ENCODE measurements at regions not wholly inside any gene's neighbourhood (a gene's known extent, or its start where the extent isn't known, plus 50 kb on each side); places are given as distances from the start of the nearest gene placed in this dataset.
"Not testable (repeated sequence)": the region's sequence is repeated elsewhere in the genome, so short reads cannot be mapped to it uniquely, and the experiment has no call there.

DNA sequence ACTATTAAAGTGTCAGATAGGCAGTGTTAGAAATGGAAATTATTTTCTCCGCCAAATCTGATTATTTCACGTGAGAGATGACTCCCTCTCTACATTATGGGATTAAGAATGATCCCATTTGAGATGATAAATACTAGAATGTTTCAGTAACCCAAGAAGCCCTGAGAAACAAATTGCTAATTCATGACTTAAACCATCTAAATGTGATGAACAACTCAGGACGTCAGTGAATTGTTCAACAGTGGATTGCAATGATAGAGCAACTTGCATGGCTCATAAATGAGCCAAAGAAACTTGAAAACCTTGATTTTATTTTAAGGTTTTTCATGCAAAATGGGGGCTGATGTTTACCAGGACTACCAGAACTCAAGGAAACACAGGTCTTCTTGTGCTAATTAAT, 350.5 kb upstream of the WWC1 start:
- peak overlapping the region; percentile 56 for H3K4me2 ChIP-seq (ENCODE audit: unreplicated experiment)
- no peaks in the 10 kb centered on the region for H3K9me2 ChIP-seq (ENCODE audit: insufficient read depth)
- H4K20me1 ChIP-seq (ENCODE audit: insufficient read depth): no peaks in the 10 kb centered on the region
- H3K27me3 ChIP-seq (replicated peaks; ENCODE audit: insufficient read depth): no peaks in the 10 kb centered on the region
- H3K4me1 ChIP-seq (ENCODE audit: insufficient read depth): peaks cover 89% of the 10 kb centered on the region
- peak; percentile 87 for DNase-seq
- peaks cover 55% of the 10 kb centered on the region for H3K79me2 ChIP-seq (ENCODE audit: insufficient read depth)
- 25 to 35% methylated on average over 3 of the region's 3 CpGs for WGBS, 2 experiments (ENCODE audit: low coverage in 1 of 2, low lambda C conversion rate in 2 of 2, missing lambda C conversion rate in 2 of 2)
- in situ Hi-C loops (cut with MboI): no loop called here
- H3K9ac ChIP-seq: peak overlapping the region; percentile 74
- H3K27ac ChIP-seq: peak overlapping the region; percentile 98
- H3K4me3 ChIP-seq: 0 out of 2 replicates have a peak overlapping the region, but pooled peaks have one; percentile 51
- TF ChIP-seq EZH2 (IDR thresholded peaks at IDR 0.05; ENCODE audit: insufficient read depth, poor library complexity, severe bottlenecking) (no peak), EZH2phosphoT487 (IDR thresholded peaks at IDR 0.05; ENCODE audit: insufficient read depth, low read depth) (no peak)
- H3K9me3 ChIP-seq (ENCODE audit: low read depth): no peaks in the 10 kb centered on the region
- H3K36me3 ChIP-seq (ENCODE audit: low read depth): no peaks in the 10 kb centered on the region
- no peak overlapping the region for H2AFZ ChIP-seq
- peaks cover 86% of the 10 kb centered on the region for H3F3A ChIP-seq (ENCODE audit: insufficient read depth)

DNA sequence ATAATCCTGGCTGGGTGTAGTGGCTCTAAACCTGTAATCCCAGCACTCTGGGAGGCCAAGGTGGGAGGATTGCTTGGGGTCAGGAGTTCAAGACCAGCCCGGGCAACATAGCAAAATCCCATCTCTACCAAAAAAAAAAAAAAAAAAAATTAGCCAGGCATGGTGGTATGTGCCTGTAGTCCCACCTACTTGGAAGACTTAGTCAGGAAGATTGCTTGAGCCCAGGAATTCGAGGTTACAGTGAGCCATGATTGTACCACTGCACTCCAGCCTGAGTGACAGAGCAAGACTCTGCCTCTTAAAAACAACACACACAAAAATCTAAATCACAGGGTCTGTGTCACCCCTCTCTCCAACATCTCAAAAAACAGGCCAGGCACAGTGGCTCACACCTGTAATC, 349.9 kb upstream of the WWC1 start:
- H3K36me3 ChIP-seq (ENCODE audit: low read depth); H3K27me3 ChIP-seq (replicated peaks; ENCODE audit: insufficient read depth); H2AFZ ChIP-seq; H3K4me3 ChIP-seq; H3K4me2 ChIP-seq (ENCODE audit: unreplicated experiment); H3K9me2 ChIP-seq (ENCODE audit: insufficient read depth); H4K20me1 ChIP-seq (ENCODE audit: insufficient read depth); H3K9me3 ChIP-seq (ENCODE audit: low read depth); in situ Hi-C loops (cut with MboI): not testable (repeated sequence)
- peaks cover 53% of the 10 kb centered on the region for H3K79me2 ChIP-seq (ENCODE audit: insufficient read depth)
- WGBS, 2 experiments (ENCODE audit: low coverage in 1 of 2, low lambda C conversion rate in 2 of 2, missing lambda C conversion rate in 2 of 2): 18 to 23% methylated on average over 2 of the region's 2 CpGs
- H3K4me1 ChIP-seq (ENCODE audit: insufficient read depth): peaks cover 91% of the 10 kb centered on the region
- H3K27ac ChIP-seq: peak overlapping the region; percentile 98
- H3K9ac ChIP-seq: peak overlapping the region; percentile 74
- peaks cover 89% of the 10 kb centered on the region for H3F3A ChIP-seq (ENCODE audit: insufficient read depth)
- peak; percentile 60 for DNase-seq

DNA sequence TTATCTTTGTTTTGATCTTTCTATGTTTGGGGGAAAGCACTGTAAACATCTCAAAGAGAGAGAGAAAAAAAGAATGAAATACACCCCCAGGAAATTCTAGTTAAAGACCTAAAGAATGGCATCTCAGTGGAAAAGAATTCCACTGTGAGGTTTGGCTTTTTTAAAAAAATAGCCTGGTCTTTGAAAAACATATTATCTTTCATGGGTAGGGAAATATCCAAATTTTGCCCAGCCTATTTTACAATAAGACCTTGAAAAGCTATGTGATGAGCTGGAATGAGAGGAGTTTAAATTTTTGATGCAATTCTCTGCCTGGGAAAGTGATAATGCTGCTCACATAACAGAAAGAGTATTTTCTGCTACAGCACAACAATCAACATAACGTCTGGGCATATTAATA, 348.1 kb upstream of the WWC1 start:
- WGBS, 2 experiments (ENCODE audit: low coverage in 1 of 2, low lambda C conversion rate in 2 of 2, missing lambda C conversion rate in 2 of 2): 58 to 60% methylated on average over 1 of the region's 1 CpG
- in situ Hi-C loops (cut with MboI): no loop called here
- Histone ChIP-seq H3K9me3 (ENCODE audit: low read depth) (no peaks in the 10 kb centered on the region), H3K4me3 (no peak overlapping the region), H4K20me1 (ENCODE audit: insufficient read depth) (no peaks in the 10 kb centered on the region), H3K9me2 (ENCODE audit: insufficient read depth) (no peaks in the 10 kb centered on the region), H3K9ac (peak overlapping the region; percentile 13; the same call in 1 of the 2 replicates), H2AFZ (no peak overlapping the region), H3K4me1 (ENCODE audit: insufficient read depth) (peaks cover 94% of the 10 kb centered on the region), H3K36me3 (ENCODE audit: low read depth) (no peaks in the 10 kb centered on the region), H3K79me2 (ENCODE audit: insufficient read depth) (peaks cover 47% of the 10 kb centered on the region), H3K27ac (peak overlapping the region; percentile 98), H3K4me2 (ENCODE audit: unreplicated experiment) (peak overlapping the region; percentile 29), H3K27me3 (replicated peaks; ENCODE audit: insufficient read depth) (no peaks in the 10 kb centered on the region), H3F3A (ENCODE audit: insufficient read depth) (peaks cover 94% of the 10 kb centered on the region)
- DNase-seq: no peak
- TF ChIP-seq EZH2phosphoT487 (IDR thresholded peaks at IDR 0.05; ENCODE audit: insufficient read depth, low read depth) (no peak), EZH2 (IDR thresholded peaks at IDR 0.05; ENCODE audit: insufficient read depth, poor library complexity, severe bottlenecking) (no peak)

DNA sequence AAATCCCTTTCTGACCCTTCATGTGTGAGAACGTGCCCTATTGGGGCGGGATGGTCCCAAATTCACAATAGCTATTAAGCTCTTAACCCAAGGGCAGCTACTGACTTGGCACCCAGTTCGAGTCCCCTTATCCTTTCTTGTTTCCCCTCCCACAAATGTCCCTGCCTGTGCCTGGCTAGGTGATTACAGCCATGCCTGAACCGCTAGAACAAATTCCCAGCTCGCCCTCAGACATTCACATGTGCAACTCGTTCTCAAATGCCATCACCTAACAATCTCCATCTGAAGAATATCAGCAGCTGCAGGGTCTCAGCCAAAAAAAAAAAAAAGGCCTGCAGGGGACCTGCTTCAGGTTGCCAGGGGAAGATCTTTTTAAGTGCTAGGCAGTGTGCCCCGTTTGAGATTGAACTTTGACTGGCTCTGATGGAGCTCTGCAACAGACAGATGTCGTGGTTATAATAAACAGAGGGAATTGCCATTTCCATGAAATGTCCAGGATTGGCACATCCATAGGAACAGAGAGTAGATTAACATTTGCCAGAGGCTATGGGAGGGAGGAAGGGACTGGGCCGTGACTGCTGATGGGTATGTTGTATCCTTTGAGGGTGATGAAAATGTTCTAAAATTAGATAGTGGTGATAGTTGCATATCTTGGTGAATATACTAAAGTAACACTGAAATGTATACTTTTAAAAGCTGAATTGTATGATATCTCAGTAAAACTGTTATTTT, 347.2 kb upstream of the WWC1 start:
- Histone ChIP-seq H3K79me2 (ENCODE audit: insufficient read depth) (peaks cover 49% of the 10 kb centered on the region), H3K4me3 (no peak overlapping the region), H2AFZ (no peak overlapping the region), H3F3A (ENCODE audit: insufficient read depth) (peaks cover 92% of the 10 kb centered on the region), H3K4me2 (ENCODE audit: unreplicated experiment) (no peak overlapping the region), H3K9me2 (ENCODE audit: insufficient read depth) (no peaks in the 10 kb centered on the region), H3K4me1 (ENCODE audit: insufficient read depth) (peaks cover 99% of the 10 kb centered on the region), H3K27ac (peak overlapping the region; percentile 98), H3K9me3 (ENCODE audit: low read depth) (no peaks in the 10 kb centered on the region), H3K9ac (peak overlapping the region; percentile 43; the same call in 1 of the 2 replicates), H3K36me3 (ENCODE audit: low read depth) (no peaks in the 10 kb centered on the region), H4K20me1 (ENCODE audit: insufficient read depth) (no peaks in the 10 kb centered on the region), H3K27me3 (replicated peaks; ENCODE audit: insufficient read depth) (no peaks in the 10 kb centered on the region)
- DNase-seq: no peak
- in situ Hi-C loops (cut with MboI): no loop called here
- TF ChIP-seq EZH2phosphoT487 (IDR thresholded peaks at IDR 0.05; ENCODE audit: insufficient read depth, low read depth): no peak
- no peak for TF ChIP-seq EZH2 (IDR thresholded peaks at IDR 0.05; ENCODE audit: insufficient read depth, poor library complexity, severe bottlenecking)
- 47 to 48% methylated on average over 9 of the region's 9 CpGs for WGBS, 2 experiments (ENCODE audit: low coverage in 1 of 2, low lambda C conversion rate in 2 of 2, missing lambda C conversion rate in 2 of 2)
